A549 (cell line): ENCODE measurements at regions not wholly inside any gene's neighbourhood (a gene's known extent, or its start where the extent isn't known, plus 50 kb on each side); places are given as distances from the start of the nearest gene placed in this dataset.

Experiments
- CHD4 ChIP-seq: fragments of 200-600 bp; sonication (generic); IDR thresholded peaks from 2 replicates; pipeline ENCODE4 v1.6.1; 2016; ENCODE audit warnings: antibody characterized with exemption, mild to moderate bottlenecking, borderline replicate concordance
- CTCF ChIP-seq: fragments of >200 bp; sonication (Bioruptor Twin); formaldehyde crosslinking; IDR thresholded peaks from 3 replicates; pipeline ENCODE4 v1.5.1; 2016
- POLR2A ChIP-seq: IDR thresholded peaks from 2 replicates; pipeline ENCODE4 v1.6.1; 2012; ENCODE audit warnings: mild to moderate bottlenecking, low read length
- ZFP36 ChIP-seq: fragments of 450-650 bp; IDR thresholded peaks from 2 replicates; pipeline ENCODE4 v1.6.1; 2014; ENCODE audit warnings: borderline replicate concordance; ENCODE audit not compliant: partially characterized antibody
- TF ChIP-seq, protein P1 (sequence below): fragments of 150-350 bp; IDR thresholded peaks from 2 replicates; pipeline ENCODE4 v1.6.1; 2014; ENCODE audit warnings: low read depth, mild to moderate bottlenecking, low read length

- TF ChIP-seq CHD4 (no peak), CTCF (no peak), POLR2A (no peak), ZFP36 (no peak)
- TF ChIP-seq, protein P1, sequence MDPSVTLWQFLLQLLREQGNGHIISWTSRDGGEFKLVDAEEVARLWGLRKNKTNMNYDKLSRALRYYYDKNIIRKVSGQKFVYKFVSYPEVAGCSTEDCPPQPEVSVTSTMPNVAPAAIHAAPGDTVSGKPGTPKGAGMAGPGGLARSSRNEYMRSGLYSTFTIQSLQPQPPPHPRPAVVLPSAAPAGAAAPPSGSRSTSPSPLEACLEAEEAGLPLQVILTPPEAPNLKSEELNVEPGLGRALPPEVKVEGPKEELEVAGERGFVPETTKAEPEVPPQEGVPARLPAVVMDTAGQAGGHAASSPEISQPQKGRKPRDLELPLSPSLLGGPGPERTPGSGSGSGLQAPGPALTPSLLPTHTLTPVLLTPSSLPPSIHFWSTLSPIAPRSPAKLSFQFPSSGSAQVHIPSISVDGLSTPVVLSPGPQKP: no peak
These were observed 217.6 kb downstream of the CAAP1 start for GRCh38 chr9:26675035-26675434.
